SK-N-SH (cell line): ENCODE measurements at regions not wholly inside any gene's neighbourhood (a gene's known extent, or its start where the extent isn't known, plus 50 kb on each side); places are given as distances from the start of the nearest gene placed in this dataset.

Source experiments
- CTCF ChIP-seq: fragments of 200-600 bp; sonication (generic); IDR thresholded peaks from 2 replicates; pipeline ENCODE4 v1.6.1; 2017; ENCODE audit warnings: antibody characterized with exemption, mild to moderate bottlenecking, moderate library complexity
- EP300 ChIP-seq, 2 experiments: IDR thresholded peaks; 2 replicates each; pipeline versions ENCODE4 v1.4.0 to v1.6.1; 2012; ENCODE audit warnings: borderline replicate concordance in 1 of 2, low read depth in 1 of 2, low read length in 1 of 2
- MAX ChIP-seq: IDR thresholded peaks from 2 replicates; pipeline ENCODE4 v1.4.0; 2012; ENCODE audit warnings: low read depth

- TF ChIP-seq MAX (no peak), EP300 (IDR thresholded peaks at IDR 0.05; ENCODE audit: borderline replicate concordance in 1 of 2, low read depth in 1 of 2, low read length in 1 of 2) (no peak), CTCF (no peak)
These were observed 236.8 kb downstream of the ZNF516 start for GRCh38 chr18:76258209-76258608.
